Prostate gland (tissue), 2 donors: ENCODE measurements at regions not wholly inside any gene's neighbourhood (a gene's known extent, or its start where the extent isn't known, plus 50 kb on each side); places are given as distances from the start of the nearest gene placed in this dataset.

Source experiments
- DNase-seq: peaks from one replicate; pipeline ENCODE4 v3.0.0-alpha.2; 2019; ENCODE audit warnings: low spot score
- H3K27ac ChIP-seq, 2 donors: fragments of 200-600 bp; sonication (generic); 2 replicates each; pipeline ENCODE4 v1.5.1; 2017 to 2019
- H3K27me3 ChIP-seq: fragments of 200-600 bp; sonication (generic); replicated peaks from 2 replicates; pipeline ENCODE4 v1.5.1; 2019; ENCODE audit not compliant: insufficient read depth
- H3K36me3 ChIP-seq, 2 donors: fragments of 200-600 bp; sonication (generic); 1 replicate in 1 of 2; 2 replicates in 1 of 2; pipeline versions ENCODE4 v1.5.1 to v1.8.1; 2017 to 2019
- H3K4me1 ChIP-seq: fragments of 200-600 bp; sonication (generic); replicated peaks from 2 replicates; pipeline ENCODE4 v1.5.1; 2019
- H3K4me3 ChIP-seq, 2 donors: fragments of 200-600 bp; sonication (generic); 2 replicates each; pipeline ENCODE4 v1.5.1; 2017 to 2019
- H3K9me3 ChIP-seq: fragments of 200-600 bp; sonication (generic); 2 replicates; pipeline ENCODE4 v1.5.1; 2017
- CTCF ChIP-seq, 4 experiments: fragments of 200-600 bp in 2 of 4; fragments of 450-650 bp in 2 of 4; sonication (generic) in 2 of 4; IDR thresholded peaks; 1 replicate in 3 of 4; 2 replicates in 1 of 4; pipeline ENCODE4 v1.5.1; 2016 to 2019; ENCODE audit warnings: antibody characterized with exemption in 4 of 4, mild to moderate bottlenecking in 2 of 4, moderate library complexity in 2 of 4
- POLR2A ChIP-seq: fragments of 450-650 bp; IDR thresholded peaks from one replicate; pipeline ENCODE4 v1.6.1; 2016; ENCODE audit warnings: antibody characterized with exemption, mild to moderate bottlenecking
- POLR2AphosphoS5 ChIP-seq: sonication (generic); formaldehyde crosslinking; IDR thresholded peaks from one replicate; pipeline ENCODE4 v1.6.1; 2017; ENCODE audit warnings: antibody characterized with exemption
- WGBS: methylation state at CpG from one replicate; pipeline ENCODE4 v1.1.5; 2018; 5-methylcytosine and 5-hydroxymethylcytosine counted together
- intact Hi-C: fragments of 100-400 bp; cut with DNase I; formaldehyde crosslinking; loops from one replicate; pipeline ENCODE4 v1.14.2; 2022

- H3K4me3 ChIP-seq = no peak overlapping the region
- H3K27me3 ChIP-seq = peaks cover 2% of the 10 kb centered on the region
- DNase-seq = no peak
- no peaks in the 10 kb centered on the region for H3K9me3 ChIP-seq
- TF ChIP-seq POLR2AphosphoS5 (no peak), POLR2A (no peak), CTCF (IDR thresholded peaks at IDR 0.05) (no peak)
- H3K4me1 ChIP-seq = no peaks in the 10 kb centered on the region
- H3K36me3 ChIP-seq = no peaks in the 10 kb centered on the region
- H3K27ac ChIP-seq = no peak overlapping the region
- intact Hi-C loops = no loop called here
- WGBS = 43% methylated on average over 3 of the region's 3 CpGs
Observed at GRCh38 chr20:59515906-59516209, 88.5 kb upstream of the PHACTR3 start.

DNA sequence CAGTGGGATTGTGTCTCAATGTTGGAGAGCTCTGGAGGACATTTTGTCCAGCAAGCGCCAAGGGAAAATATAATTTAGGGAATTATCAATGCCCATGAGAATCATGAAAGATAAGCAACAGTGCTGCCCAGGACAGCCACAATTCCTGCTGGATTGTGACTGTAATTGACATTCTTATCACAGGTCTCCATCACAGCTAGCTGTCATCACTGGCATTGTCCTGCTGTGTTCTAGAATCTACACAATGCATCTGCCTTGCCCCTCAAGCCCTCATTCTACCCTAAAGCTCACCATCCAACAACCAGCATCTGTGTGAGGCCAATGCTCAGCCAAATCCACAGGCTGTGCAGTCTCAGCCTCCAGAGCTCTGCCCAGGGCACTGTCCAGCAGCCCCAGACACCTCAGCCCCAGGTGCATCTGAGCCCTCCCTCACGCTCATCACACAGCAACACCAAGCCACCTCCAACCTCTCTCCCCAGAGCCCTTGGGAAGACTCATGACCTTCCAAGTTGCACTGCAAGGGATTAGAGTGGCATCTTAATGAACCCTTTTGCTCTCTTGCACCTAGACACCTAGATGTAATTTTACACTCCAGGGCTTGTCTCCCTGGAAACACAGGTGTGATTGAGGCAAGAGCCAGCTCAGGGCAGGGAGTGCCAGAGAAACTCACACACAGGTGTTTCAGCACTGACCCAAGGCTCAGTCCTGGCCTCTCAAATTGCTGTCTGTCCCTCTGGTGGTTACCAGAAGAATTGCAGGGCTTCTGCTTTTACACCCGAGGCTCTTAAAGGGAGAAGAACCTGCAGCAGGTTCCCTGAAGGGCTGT lies 85.2 kb upstream of the PHACTR3 start:
- TF ChIP-seq POLR2AphosphoS5 (no peak), CTCF (IDR thresholded peaks at IDR 0.05) (peak; percentile 52 to 67 (median 55))
- Histone ChIP-seq H3K4me3 (no peak overlapping the region), H3K4me1 (no peaks in the 10 kb centered on the region), H3K27me3 (peaks cover 2% of the 10 kb centered on the region), H3K9me3 (no peaks in the 10 kb centered on the region), H3K36me3 (no peaks in the 10 kb centered on the region), H3K27ac (no peak overlapping the region)
- intact Hi-C loops = no loop called here
- DNase-seq = no peak
- 51% methylated on average over 3 of the region's 3 CpGs for WGBS

DNA sequence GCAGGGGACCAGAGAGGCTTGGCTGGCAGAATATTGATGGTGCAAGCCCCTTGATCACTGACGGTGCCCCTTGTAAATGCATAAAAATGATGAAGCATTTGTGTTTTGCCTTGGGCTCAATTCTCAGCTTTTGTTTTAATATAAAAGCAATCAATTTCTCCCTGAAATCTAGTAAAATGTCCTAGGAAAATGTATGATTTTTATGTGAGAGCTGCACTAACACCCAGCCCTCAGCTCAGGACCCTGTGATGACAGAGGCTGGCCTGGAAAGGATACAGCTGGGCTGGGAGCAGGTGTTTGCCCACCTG lies 84.7 kb upstream of the PHACTR3 start:
- Histone ChIP-seq H3K27ac (no peak overlapping the region), H3K4me1 (no peaks in the 10 kb centered on the region), H3K36me3 (no peaks in the 10 kb centered on the region), H3K9me3 (no peaks in the 10 kb centered on the region), H3K4me3 (no peak overlapping the region), H3K27me3 (peaks cover 2% of the 10 kb centered on the region)
- intact Hi-C loops = no loop called here
- WGBS = 6% methylated on average over 1 of the region's 1 CpG
- TF ChIP-seq CTCF (IDR thresholded peaks at IDR 0.05) (peak in 1 of 4 experiments; percentile 0), POLR2AphosphoS5 (no peak)
- DNase-seq = no peak

DNA sequence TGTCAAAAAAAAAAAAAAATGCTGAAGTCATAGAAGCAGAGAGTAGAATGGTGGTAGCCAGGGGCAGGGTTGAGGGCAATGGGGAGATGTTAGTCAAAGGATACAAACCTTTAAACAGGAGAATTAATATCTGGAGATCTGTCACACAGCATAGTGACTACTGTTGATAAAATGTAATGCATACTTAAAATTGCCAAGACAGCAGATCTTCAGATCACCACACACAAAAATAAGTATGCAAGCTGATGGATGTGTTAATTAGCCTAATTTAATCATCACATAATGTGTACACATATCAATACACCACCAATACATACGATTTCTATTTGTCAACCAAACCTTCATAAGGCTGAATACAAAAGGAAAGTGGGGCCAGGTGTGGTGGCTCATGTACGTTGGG lies 83.5 kb upstream of the PHACTR3 start:
- intact Hi-C loops = no loop called here
- 74% methylated on average over 2 of the region's 2 CpGs for WGBS
- no peak for DNase-seq
- Histone ChIP-seq H3K27me3 (no peaks in the 10 kb centered on the region), H3K4me1 (no peaks in the 10 kb centered on the region), H3K27ac (no peak overlapping the region), H3K9me3 (no peaks in the 10 kb centered on the region), H3K36me3 (no peaks in the 10 kb centered on the region), H3K4me3 (no peak overlapping the region)
- TF ChIP-seq POLR2A = no peak
- no peak for TF ChIP-seq CTCF (IDR thresholded peaks at IDR 0.05)

DNA sequence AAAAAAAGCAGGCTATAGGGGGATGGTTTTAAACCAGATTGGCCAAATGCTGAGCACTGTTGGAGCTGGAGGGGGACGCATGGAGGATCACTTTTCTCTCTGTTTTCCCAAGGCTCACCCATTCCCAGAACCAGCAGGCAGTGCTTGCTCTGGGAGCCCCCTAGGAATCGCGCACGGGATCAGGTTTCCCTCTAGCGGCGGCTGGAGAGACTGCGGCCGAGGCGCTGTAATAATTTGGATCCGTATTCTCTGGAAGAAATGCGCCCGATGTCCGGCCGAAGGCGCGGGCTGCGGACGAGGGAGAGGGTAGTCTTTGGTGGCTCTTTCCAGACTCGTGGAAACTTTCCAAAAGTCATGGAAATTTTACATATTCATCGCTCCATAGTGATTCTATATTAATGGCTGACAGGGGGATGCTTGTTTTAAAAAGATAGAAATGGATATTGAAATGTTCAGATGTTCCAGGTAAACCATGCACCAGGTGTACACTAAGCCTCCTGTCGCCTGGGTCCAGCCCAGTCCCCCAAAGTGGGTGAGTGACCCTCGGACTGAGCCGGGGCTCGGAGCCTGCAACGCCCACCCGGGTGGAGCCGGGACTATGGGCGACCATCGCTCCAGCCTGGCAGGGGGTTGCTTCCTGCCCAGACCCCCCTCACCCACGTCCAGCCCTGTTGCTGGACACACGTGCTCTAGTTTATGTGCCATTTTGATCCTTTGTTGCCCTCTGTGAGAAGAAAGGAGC lies 78.7 kb upstream of the PHACTR3 start:
- 11% methylated on average over 31 of the region's 31 CpGs for WGBS
- TF ChIP-seq POLR2A (no peak), POLR2AphosphoS5 (no peak), CTCF (IDR thresholded peaks at IDR 0.05) (peak; percentile 44 to 65 (median 56))
- H3K9me3 ChIP-seq = no peaks in the 10 kb centered on the region
- no peaks in the 10 kb centered on the region for H3K27me3 ChIP-seq
- H3K36me3 ChIP-seq = no peaks in the 10 kb centered on the region
- no peak overlapping the region for H3K27ac ChIP-seq
- intact Hi-C loops = no loop called here
- no peaks in the 10 kb centered on the region for H3K4me1 ChIP-seq
- peak; percentile 10 for DNase-seq
- no peak overlapping the region for H3K4me3 ChIP-seq
